Motor neuron (in vitro differentiated cells): ENCODE measurements at regions not wholly inside any gene's neighbourhood (a gene's known extent, or its start where the extent isn't known, plus 50 kb on each side); places are given as distances from the start of the nearest gene placed in this dataset.

Experiments used
- ATAC-seq, 8 experiments: fragments of 200-7000 bp; cut with Tn5 transposase; replicated peaks in 6 of 8; 2 replicates each; pipeline ENCODE4 v1.8.0; 2021; ENCODE audit warnings: mild to moderate bottlenecking in 8 of 8, moderate library complexity in 8 of 8
- H3K27ac ChIP-seq, 2 donors: fragments of 250-450 bp; sonication (Bioruptor Pico); 2 replicates each; pipeline ENCODE4 v1.9.0; 2021; ENCODE audit warnings: antibody characterized with exemption in 2 of 2, mild to moderate bottlenecking in 2 of 2, moderate library complexity in 1 of 2
- H3K4me1 ChIP-seq, 2 donors: fragments of 250-450 bp; sonication (Bioruptor Pico); replicated peaks in 1 of 2; 2 replicates each; pipeline ENCODE4 v1.6.1; 2021; ENCODE audit warnings: antibody characterized with exemption in 2 of 2, mild to moderate bottlenecking in 2 of 2, moderate library complexity in 1 of 2
- H3K4me3 ChIP-seq, 5 donors: fragments of 250-450 bp; sonication (Bioruptor Pico); 2 replicates each; pipeline ENCODE4 v1.9.0; 2021; ENCODE audit warnings: antibody characterized with exemption in 5 of 5, mild to moderate bottlenecking in 5 of 5, moderate library complexity in 4 of 5
- WGBS, 10 experiments: fragments of 450-650 bp; shearing (Covaris generic); methylation state at CpG; one replicate each; pipeline ENCODE4 v1.0.0; 2022; 5-methylcytosine and 5-hydroxymethylcytosine counted together
- in situ Hi-C, 9 experiments: fragments of 400-800 bp; cut with MboI; loops; one replicate each; pipeline ENCODE4 v1.15.0; 2021; ENCODE audit warnings: low sequenced_read_pairs in 9 of 9, low pct_unique_long_range_greater_than_20kb in 2 of 9; ENCODE audit not compliant: unreplicated experiment in 9 of 9

GRCh38 chr13:26883613-26884257 lies 123.1 kb upstream of the GPR12 start:
- Histone ChIP-seq H3K4me1 (peaks cover 0 to 4% of the 10 kb centered on the region in 2 donors), H3K27ac (no peak overlapping the region), H3K4me3 (no peak overlapping the region)
- 0 to 100% (median 40%) methylated on average over 1 to 3 of the region's 3 CpGs; no CpG with 5 or more reads in 1 of the 10 experiments for WGBS, 10 experiments
- ATAC-seq: no peak
- in situ Hi-C loops: loop anchor here in 2 of 9 experiments (25.0 kb wide), 1 partner anchor 171 kb away; no protein-coding TSS in a partner anchor

DNA sequence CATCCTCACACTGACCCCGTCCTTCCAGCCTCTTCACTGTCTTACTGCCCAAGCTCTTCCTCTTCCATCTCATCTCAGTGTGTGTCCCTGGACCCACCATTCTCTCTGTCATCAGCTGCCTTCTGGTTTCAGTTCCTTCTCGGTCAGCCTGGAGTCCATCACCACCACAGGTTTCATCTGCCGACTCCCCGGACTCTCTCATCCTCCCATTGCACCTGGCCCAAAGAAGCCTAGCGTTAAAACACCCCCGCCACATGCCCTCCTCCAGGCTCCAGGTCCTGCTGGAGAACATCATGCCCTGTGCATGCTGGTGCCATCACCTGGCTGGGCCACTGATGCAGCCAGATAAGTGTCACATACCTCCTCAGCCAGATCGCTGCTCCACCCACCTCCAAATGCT lies 122.1 kb upstream of the GPR12 start:
- in situ Hi-C loops: loop anchor here in 2 of 9 experiments (25.0 kb wide), 1 partner anchor 170 kb away; no protein-coding TSS in a partner anchor

GRCh38 chr13:26881154-26881553 lies 120.6 kb upstream of the GPR12 start:
- ATAC-seq: peak in 4 of 8 experiments; percentile 8 to 80 (median 50)
- H3K4me1 ChIP-seq: peaks cover 0 to 4% of the 10 kb centered on the region in 2 donors
- WGBS, 10 experiments: 0 to 70% (median 35%) methylated on average over 1 to 6 of the region's 6 CpGs; no CpG with 5 or more reads in 3 of the 10 experiments
- no peak overlapping the region for H3K27ac ChIP-seq
- in situ Hi-C loops: loop anchor here in 2 of 9 experiments (25.0 kb wide), 1 partner anchor 169 kb away; no protein-coding TSS in a partner anchor
- H3K4me3 ChIP-seq: no peak overlapping the region

More for the DNA sequence above, 122.1 kb upstream of the GPR12 start:
- no peak for ATAC-seq
- 0 to 100% (median 91%) methylated on average over 3 to 7 of the region's 7 CpGs; no CpG with 5 or more reads in 3 of the 10 experiments for WGBS, 10 experiments
- H3K4me1 ChIP-seq: peaks cover 0 to 4% of the 10 kb centered on the region in 2 donors
- H3K27ac ChIP-seq: no peak overlapping the region
- no peak overlapping the region for H3K4me3 ChIP-seq

- Histone ChIP-seq H3K27ac (no peak overlapping the region), H3K4me1 (peaks cover 0 to 4% of the 10 kb centered on the region in 2 donors), H3K4me3 (no peak overlapping the region)
- in situ Hi-C loops: loop anchor here in 2 of 9 experiments (25.0 kb wide), 1 partner anchor 168 kb away; no protein-coding TSS in a partner anchor
- WGBS, 10 experiments: 0 to 72% (median 33%) methylated on average over 1 to 7 of the region's 8 CpGs; no CpG with 5 or more reads in 2 of the 10 experiments
- ATAC-seq: peak in 4 of 8 experiments; percentile 39 to 92 (median 69)
Observed at GRCh38 chr13:26880735-26881134, 120.1 kb upstream of the GPR12 start.

- 17 to 100% (median 50%) methylated on average over 1 of the region's 1 CpG; no CpG with 5 or more reads in 4 of the 10 experiments for WGBS, 10 experiments
- no peak overlapping the region for H3K4me3 ChIP-seq
- ATAC-seq: no peak
- in situ Hi-C loops: loop anchor here in 4 of 9 experiments (10.0 to 25.0 kb wide), 2 partner anchors 166 to 174 kb away; no protein-coding TSS in a partner anchor
- peaks cover 0 to 11% of the 10 kb centered on the region in 2 donors for H3K4me1 ChIP-seq
- no peak overlapping the region for H3K27ac ChIP-seq
Observed at GRCh38 chr13:26878438-26878837, 117.9 kb upstream of the GPR12 start.

- H3K4me1 ChIP-seq: peaks cover 0 to 9% of the 10 kb centered on the region in 2 donors
- in situ Hi-C loops: loop anchor here in 2 of 9 experiments (10.0 kb wide), 1 partner anchor 169 kb away; no protein-coding TSS in a partner anchor
- no peak overlapping the region for H3K27ac ChIP-seq
- 17 to 100% (median 80%) methylated on average over 1 to 7 of the region's 7 CpGs; no CpG with 5 or more reads in 5 of the 10 experiments for WGBS, 10 experiments
- H3K4me3 ChIP-seq: no peak overlapping the region
- no peak for ATAC-seq
Observed at GRCh38 chr13:26873386-26873698, 112.8 kb upstream of the GPR12 start.

GRCh38 chr13:26872525-26873385 lies 112.2 kb upstream of the GPR12 start:
- 3 to 83% (median 49%) methylated on average over 3 to 23 of the region's 28 CpGs; no CpG with 5 or more reads in 1 of the 10 experiments for WGBS, 10 experiments
- peak; percentile 44 to 93 (median 76) for ATAC-seq
- H3K4me1 ChIP-seq: peaks cover 0 to 9% of the 10 kb centered on the region in 2 donors
- H3K27ac ChIP-seq: no peak overlapping the region
- H3K4me3 ChIP-seq: no peak overlapping the region
- in situ Hi-C loops: loop anchor here in 2 of 9 experiments (10.0 kb wide), 1 partner anchor 168 kb away; no protein-coding TSS in a partner anchor

- in situ Hi-C loops: no loop called here
- peak in 5 of 8 experiments; percentile 45 to 77 (median 68) for ATAC-seq
Observed at GRCh38 chr13:26867451-26868091, 107.0 kb upstream of the GPR12 start.

GRCh38 chr13:26864576-26864975 lies 104.0 kb upstream of the GPR12 start:
- Histone ChIP-seq H3K4me1 (peaks cover 8 to 17% of the 10 kb centered on the region in 2 donors), H3K4me3 (no peak overlapping the region), H3K27ac (no peak overlapping the region)
- in situ Hi-C loops: no loop called here
- 0 to 100% (median 65%) methylated on average over 1 to 5 of the region's 5 CpGs; no CpG with 5 or more reads in 2 of the 10 experiments for WGBS, 10 experiments
- no peak for ATAC-seq

More at GRCh38 chr13:26867451-26868091, 107.0 kb upstream of the GPR12 start:
- no peak overlapping the region for H3K4me3 ChIP-seq
- H3K27ac ChIP-seq: no peak overlapping the region
- peaks cover 0 to 8% of the 10 kb centered on the region in 2 donors for H3K4me1 ChIP-seq
- 0 to 42% (median 6%) methylated on average over 1 to 5 of the region's 5 CpGs for WGBS, 10 experiments

- Histone ChIP-seq H3K4me3 (no peak overlapping the region), H3K4me1 (peaks cover 8 to 13% of the 10 kb centered on the region in 2 donors), H3K27ac (no peak overlapping the region)
- peak in 3 of 8 experiments; percentile 36 to 43 (median 38) for ATAC-seq
- WGBS, 10 experiments: 0 to 60% (median 32%) methylated on average over 1 to 2 of the region's 2 CpGs; no CpG with 5 or more reads in 3 of the 10 experiments
- in situ Hi-C loops: no loop called here
Observed at GRCh38 chr13:26861941-26862340, 101.4 kb upstream of the GPR12 start.

GRCh38 chr13:26855921-26856320 lies 95.3 kb upstream of the GPR12 start:
- ATAC-seq: no peak
- 0 to 80% (median 47%) methylated on average over 1 to 5 of the region's 5 CpGs for WGBS, 10 experiments
- Histone ChIP-seq H3K4me1 (peaks cover 6 to 15% of the 10 kb centered on the region in 2 donors), H3K27ac (no peak overlapping the region), H3K4me3 (no peak overlapping the region)
- in situ Hi-C loops: no loop called here

DNA sequence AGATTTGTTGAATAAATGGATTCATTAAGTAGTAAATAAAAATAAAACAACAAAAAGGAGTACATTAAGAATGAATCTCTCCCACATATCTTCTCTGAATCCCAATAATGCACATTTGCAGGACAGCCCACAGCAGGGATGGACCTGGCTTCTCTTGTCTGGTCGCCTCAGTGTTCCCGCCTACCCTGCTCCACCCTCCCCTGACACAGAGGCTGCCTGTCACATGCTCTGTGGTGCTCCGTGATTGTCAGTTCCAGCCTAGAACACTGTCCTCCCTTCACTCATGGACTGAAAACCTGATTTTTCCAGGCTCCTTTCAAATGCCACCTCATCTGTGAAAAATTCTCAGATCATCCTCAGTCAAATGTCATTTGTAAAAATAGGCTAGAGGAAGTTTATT lies 94.5 kb upstream of the GPR12 start:
- Histone ChIP-seq H3K4me3 (no peak overlapping the region), H3K4me1 (peaks cover 6 to 15% of the 10 kb centered on the region in 2 donors), H3K27ac (no peak overlapping the region)
- in situ Hi-C loops: no loop called here
- peak in 7 of 8 experiments; percentile 54 to 96 (median 90) for ATAC-seq
- WGBS, 10 experiments: 0 to 70% (median 35%) methylated on average over 1 to 3 of the region's 3 CpGs; no CpG with 5 or more reads in 2 of the 10 experiments
